ENCODE measurements at regions not wholly inside any gene's neighbourhood (a gene's known extent, or its start where the extent isn't known, plus 50 kb on each side); places are given as distances from the start of the nearest gene placed in this dataset.

DNA sequence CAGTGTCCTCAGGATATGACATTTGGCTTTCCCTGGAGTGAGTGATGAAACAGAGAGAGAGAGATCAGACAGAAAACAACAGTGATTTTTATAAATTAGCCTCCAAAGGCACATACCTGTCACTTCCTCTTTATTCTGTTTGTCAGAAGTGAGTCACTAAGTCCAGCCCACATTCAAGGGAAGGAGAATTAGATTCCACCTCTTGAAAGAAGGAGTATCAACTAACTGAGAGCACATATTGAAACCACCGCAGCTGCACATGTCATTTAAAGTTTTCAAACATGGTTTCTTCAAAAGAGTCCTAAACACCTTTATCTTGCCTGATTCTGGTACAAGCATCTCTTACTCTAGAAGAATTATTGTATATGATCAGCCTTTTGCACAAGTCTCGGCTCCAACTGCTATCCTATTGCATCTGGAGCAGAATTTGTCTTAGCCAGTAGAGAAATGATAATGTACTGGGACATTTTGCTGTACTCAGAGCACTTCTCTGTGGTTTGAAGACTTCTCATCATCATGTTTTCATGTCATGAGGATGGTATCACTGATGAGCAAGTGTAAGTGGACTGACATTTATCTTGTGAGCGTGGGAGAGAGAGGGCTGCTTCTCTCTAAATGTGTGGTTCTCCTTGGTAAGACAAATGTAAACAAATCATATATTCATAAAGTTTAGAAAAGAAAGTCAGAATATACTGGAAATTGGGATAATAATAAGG lies 338.9 kb upstream of the CFAP20DC start:
- 76 to 85% (median 81%) methylated on average over 3 of the region's 3 CpGs for WGBS, 4 donors
- intact Hi-C loops (cut with DNase I): no loop called here
- no peak for DNase-seq
- H3K4me1 ChIP-seq (replicated peaks in 1 of 2): no peaks in the 10 kb centered on the region
- no peaks in the 10 kb centered on the region for H3K27me3 ChIP-seq
- H3K36me3 ChIP-seq (replicated peaks in 1 of 2): no peaks in the 10 kb centered on the region
- TF ChIP-seq POLR2A (IDR thresholded peaks at IDR 0.05) (no peak), CTCF (IDR thresholded peaks at IDR 0.05) (no peak)
- H3K27ac ChIP-seq: no peak overlapping the region
- no peak overlapping the region for H3K4me3 ChIP-seq
- no peaks in the 10 kb centered on the region for H3K9me3 ChIP-seq (replicated peaks in 1 of 3)

- Histone ChIP-seq H3K36me3 (replicated peaks in 1 of 2) (no peaks in the 10 kb centered on the region), H3K27me3 (no peaks in the 10 kb centered on the region), H3K4me1 (replicated peaks in 1 of 2) (no peaks in the 10 kb centered on the region), H3K4me3 (no peak overlapping the region), H3K9me3 (replicated peaks in 1 of 3) (no peaks in the 10 kb centered on the region), H3K27ac (no peak overlapping the region)
- DNase-seq: no peak
- intact Hi-C loops (cut with DNase I): no loop called here
- TF ChIP-seq POLR2A (IDR thresholded peaks at IDR 0.05) (no peak), CTCF (IDR thresholded peaks at IDR 0.05) (no peak)
- 54 to 75% (median 70%) methylated on average over 5 of the region's 5 CpGs for whole genome bisulfite sequencing, 4 donors
Observed at GRCh38 chr3:59386165-59386564, 336.3 kb upstream of the CFAP20DC start.

- H3K36me3 ChIP-seq (replicated peaks in 1 of 2): no peaks in the 10 kb centered on the region
- H3K27ac ChIP-seq: no peak overlapping the region
- no peaks in the 10 kb centered on the region for H3K27me3 ChIP-seq
- no peak overlapping the region for H3K4me3 ChIP-seq
- no peaks in the 10 kb centered on the region for H3K4me1 ChIP-seq (replicated peaks in 1 of 2)
- TF ChIP-seq CTCF (IDR thresholded peaks at IDR 0.05): no peak
- TF ChIP-seq POLR2A (IDR thresholded peaks at IDR 0.05): no peak
- no peak for DNase-seq
- intact Hi-C loops (cut with DNase I): no loop called here
- 72 to 100% (median 85%) methylated on average over 1 to 7 of the region's 7 CpGs for WGBS, 4 donors
- no peaks in the 10 kb centered on the region for H3K9me3 ChIP-seq (replicated peaks in 1 of 3)
Observed at GRCh38 chr3:59385547-59385946, 335.7 kb upstream of the CFAP20DC start.

DNA sequence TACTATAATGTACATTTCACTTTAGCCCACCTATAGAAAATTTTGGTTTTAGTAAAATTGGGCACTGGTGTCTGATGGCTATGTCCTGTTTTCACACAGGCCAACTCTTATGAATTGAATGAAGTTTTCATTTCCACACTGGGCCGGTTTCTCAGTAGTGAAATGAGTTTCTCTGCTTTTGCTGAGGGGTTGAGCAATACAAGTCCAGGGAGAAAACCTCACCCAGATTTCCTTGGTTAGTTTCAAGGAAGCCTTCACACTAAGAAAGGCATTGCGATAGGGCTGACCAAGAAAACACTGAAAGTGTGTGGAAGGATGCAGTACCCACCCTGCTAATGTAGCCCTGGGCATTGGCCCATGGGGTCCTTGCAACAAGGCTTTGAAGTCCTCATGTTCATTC lies 331.5 kb upstream of the CFAP20DC start:
- intact Hi-C loops (cut with DNase I): no loop called here
- DNase-seq: no peak
- WGBS, 4 donors: 50 to 79% (median 74%) methylated on average over 1 to 2 of the region's 2 CpGs

More for the DNA sequence above, 331.5 kb upstream of the CFAP20DC start:
- Histone ChIP-seq H3K4me1 (replicated peaks in 1 of 2) (no peaks in the 10 kb centered on the region), H3K27ac (no peak overlapping the region), H3K4me3 (no peak overlapping the region), H3K9me3 (replicated peaks in 1 of 3) (no peaks in the 10 kb centered on the region), H3K27me3 (no peaks in the 10 kb centered on the region), H3K36me3 (replicated peaks in 1 of 2) (no peaks in the 10 kb centered on the region)
- TF ChIP-seq POLR2A (IDR thresholded peaks at IDR 0.05): no peak
- TF ChIP-seq CTCF (IDR thresholded peaks at IDR 0.05): no peak
